ENCODE measurements at regions not wholly inside any gene's neighbourhood (a gene's known extent, or its start where the extent isn't known, plus 50 kb on each side); places are given as distances from the start of the nearest gene placed in this dataset.

DNA sequence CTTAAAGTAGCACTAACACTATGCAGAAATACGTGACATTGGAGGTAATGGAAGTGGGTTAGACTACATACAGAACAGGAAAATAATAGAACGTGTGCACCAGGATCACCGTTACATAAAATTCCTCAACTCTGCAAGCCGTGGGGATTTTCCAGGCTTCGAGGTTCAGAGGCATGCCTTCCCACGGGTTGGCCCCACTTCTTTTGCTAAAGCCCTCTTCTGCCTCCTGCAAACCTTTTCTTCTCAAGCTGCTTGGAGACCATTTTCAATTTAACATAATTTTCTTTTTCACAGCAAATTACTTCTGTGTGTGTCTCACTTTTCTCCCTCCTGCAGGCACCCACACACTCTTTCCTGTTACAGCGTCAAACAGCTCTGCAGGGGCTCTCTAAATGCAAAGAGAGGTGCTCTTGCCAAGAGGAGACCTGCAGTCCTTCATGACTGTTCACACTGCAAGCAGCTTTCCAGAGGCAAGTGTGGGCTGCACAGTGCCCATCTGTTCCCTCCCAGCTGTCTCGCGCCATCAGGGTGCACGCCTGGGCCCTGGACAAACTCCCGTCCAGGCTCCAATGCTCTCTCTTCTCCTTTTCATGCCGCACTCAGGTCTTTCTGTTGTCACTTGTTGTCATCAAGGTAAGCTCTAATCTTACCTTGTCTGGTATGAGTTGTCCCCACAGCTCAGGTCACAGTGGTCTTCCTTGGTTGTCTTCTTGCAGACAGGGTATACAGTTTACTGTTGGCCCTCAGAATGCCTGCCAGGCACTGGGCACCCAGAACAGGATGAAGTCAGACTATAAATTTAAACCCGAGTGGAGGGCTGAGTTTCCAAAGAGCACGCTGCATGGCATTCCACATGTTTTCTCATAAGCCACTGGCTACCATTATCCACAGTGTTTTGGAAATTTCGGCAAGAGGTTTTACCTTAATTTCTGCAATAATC lies 164.8 kb upstream of the GGTLC1 start:
- 80 to 83% (median 81%) methylated on average over 15 of the region's 15 CpGs for WGBS, 3 donors
- intact Hi-C loops (cut with DNase I) = no loop called here
- no peak for TF ChIP-seq POLR2A (IDR thresholded peaks at IDR 0.05)
- TF ChIP-seq, protein P1, sequence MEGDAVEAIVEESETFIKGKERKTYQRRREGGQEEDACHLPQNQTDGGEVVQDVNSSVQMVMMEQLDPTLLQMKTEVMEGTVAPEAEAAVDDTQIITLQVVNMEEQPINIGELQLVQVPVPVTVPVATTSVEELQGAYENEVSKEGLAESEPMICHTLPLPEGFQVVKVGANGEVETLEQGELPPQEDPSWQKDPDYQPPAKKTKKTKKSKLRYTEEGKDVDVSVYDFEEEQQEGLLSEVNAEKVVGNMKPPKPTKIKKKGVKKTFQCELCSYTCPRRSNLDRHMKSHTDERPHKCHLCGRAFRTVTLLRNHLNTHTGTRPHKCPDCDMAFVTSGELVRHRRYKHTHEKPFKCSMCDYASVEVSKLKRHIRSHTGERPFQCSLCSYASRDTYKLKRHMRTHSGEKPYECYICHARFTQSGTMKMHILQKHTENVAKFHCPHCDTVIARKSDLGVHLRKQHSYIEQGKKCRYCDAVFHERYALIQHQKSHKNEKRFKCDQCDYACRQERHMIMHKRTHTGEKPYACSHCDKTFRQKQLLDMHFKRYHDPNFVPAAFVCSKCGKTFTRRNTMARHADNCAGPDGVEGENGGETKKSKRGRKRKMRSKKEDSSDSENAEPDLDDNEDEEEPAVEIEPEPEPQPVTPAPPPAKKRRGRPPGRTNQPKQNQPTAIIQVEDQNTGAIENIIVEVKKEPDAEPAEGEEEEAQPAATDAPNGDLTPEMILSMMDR (IDR thresholded peaks at IDR 0.05) = no peak
- TF ChIP-seq EP300 (IDR thresholded peaks at IDR 0.05) = no peak
- no peaks in the 10 kb centered on the region for H3K36me3 ChIP-seq
- H3K27me3 ChIP-seq = no peaks in the 10 kb centered on the region
- no peak overlapping the region for H3K27ac ChIP-seq
- H3K4me1 ChIP-seq (ENCODE audit: insufficient read depth) = no peaks in the 10 kb centered on the region
- no peaks in the 10 kb centered on the region for H3K9me3 ChIP-seq
- DNase-seq = no peak
- H3K4me3 ChIP-seq = no peak overlapping the region

DNA sequence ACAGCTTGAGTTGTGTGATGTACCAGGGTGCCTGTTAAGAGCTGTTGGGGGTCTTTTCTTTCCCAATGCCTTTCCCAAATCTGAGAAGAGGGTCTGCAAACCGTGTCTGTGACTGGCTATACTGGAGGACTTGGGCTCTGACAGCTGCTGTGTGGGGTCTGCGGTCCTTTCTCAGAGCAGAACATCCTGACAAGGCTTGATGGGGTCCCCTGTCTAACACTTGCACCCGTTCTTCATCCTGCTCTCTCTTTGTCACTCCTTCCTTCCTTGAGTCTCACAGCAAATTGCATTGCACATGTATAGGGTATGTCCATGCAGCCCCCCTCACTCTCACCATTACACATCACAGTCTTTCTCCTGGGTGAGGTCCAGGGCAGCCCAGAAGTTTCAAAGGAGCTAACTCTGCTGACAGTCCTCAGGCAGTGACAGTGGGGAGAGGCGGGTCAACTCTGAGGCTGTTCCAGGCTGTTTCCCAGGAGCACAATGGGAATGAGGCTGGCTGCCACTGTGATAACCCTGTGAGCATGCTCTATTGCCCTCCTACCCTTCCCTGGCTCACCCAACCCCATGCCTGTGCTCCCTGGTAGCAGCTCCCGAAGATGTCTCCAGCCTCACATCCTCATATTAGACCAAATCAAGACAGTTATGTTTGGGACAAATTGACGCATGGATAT lies 163.2 kb upstream of the GGTLC1 start:
- Histone ChIP-seq H3K9me3 (no peaks in the 10 kb centered on the region), H3K36me3 (no peaks in the 10 kb centered on the region), H3K27me3 (no peaks in the 10 kb centered on the region), H3K4me3 (no peak overlapping the region), H3K4me1 (ENCODE audit: insufficient read depth) (no peaks in the 10 kb centered on the region), H3K27ac (no peak overlapping the region)
- no peak for DNase-seq
- TF ChIP-seq, protein P1 (IDR thresholded peaks at IDR 0.05) = no peak
- intact Hi-C loops (cut with DNase I) = no loop called here
- 86 to 87% (median 86%) methylated on average over 6 of the region's 6 CpGs for WGBS, 3 donors

DNA sequence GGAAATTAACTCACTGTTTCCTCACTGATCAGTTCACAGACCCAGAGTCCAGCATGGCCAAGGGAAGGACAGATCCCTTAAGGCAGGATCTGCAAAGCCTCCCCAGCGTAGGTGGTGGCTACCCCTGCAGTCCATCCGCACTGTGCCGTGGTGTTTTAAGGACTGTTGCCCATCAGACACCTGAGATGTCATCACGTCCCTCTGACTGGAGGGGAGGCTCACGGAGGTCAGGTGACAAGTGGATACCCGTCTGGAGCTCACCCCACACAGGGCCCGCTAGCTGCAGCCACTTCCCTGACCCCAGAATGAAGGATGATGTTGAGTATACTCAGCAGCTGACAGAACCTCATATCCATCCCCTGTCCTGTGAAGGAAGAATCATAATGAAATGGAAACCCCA lies 161.8 kb upstream of the GGTLC1 start:
- 85 to 89% (median 88%) methylated on average over 7 of the region's 7 CpGs for WGBS, 3 donors
- Histone ChIP-seq H3K4me3 (no peak overlapping the region), H3K36me3 (no peaks in the 10 kb centered on the region), H3K9me3 (no peaks in the 10 kb centered on the region), H3K27me3 (no peaks in the 10 kb centered on the region), H3K27ac (no peak overlapping the region), H3K4me1 (ENCODE audit: insufficient read depth) (no peaks in the 10 kb centered on the region)
- TF ChIP-seq EP300 (IDR thresholded peaks at IDR 0.05) (no peak), POLR2A (IDR thresholded peaks at IDR 0.05) (no peak)
- TF ChIP-seq, protein P1 (IDR thresholded peaks at IDR 0.05) = no peak
- no peak for DNase-seq
- intact Hi-C loops (cut with DNase I) = no loop called here

DNA sequence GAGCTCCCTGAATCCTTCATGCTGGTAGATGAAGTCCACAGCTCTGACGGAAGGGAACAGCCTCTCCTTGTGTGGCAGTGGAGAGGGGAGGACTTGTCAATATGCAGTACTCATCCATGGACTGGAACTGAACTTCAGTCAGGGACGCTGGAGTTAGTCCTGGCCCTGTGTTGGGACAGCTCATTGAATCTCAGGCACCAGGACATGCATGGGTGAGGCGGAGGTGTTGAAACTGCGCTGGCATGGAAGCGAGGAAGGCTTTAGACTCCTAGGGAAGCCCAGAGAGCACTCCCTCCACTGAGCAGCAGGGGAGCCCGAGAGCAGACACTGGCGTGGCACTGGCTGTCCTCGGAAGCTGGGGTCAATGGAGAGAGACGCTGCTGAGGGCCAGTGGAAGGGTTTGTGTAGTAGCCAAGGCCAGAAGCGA lies 161.3 kb upstream of the GGTLC1 start:
- H3K4me3 ChIP-seq = no peak overlapping the region
- TF ChIP-seq, protein P1 (IDR thresholded peaks at IDR 0.05) = no peak
- no peak for TF ChIP-seq POLR2A (IDR thresholded peaks at IDR 0.05)
- no peak for TF ChIP-seq EP300 (IDR thresholded peaks at IDR 0.05)
- no peaks in the 10 kb centered on the region for H3K4me1 ChIP-seq (ENCODE audit: insufficient read depth)
- no peak overlapping the region for H3K27ac ChIP-seq
- no peaks in the 10 kb centered on the region for H3K9me3 ChIP-seq
- no peaks in the 10 kb centered on the region for H3K36me3 ChIP-seq
- 57 to 63% (median 63%) methylated on average over 10 of the region's 10 CpGs for WGBS, 3 donors
- H3K27me3 ChIP-seq = no peaks in the 10 kb centered on the region
- DNase-seq = no peak
- intact Hi-C loops (cut with DNase I) = no loop called here
